Choroid plexus epithelial cell (primary cell): ENCODE measurements at regions not wholly inside any gene's neighbourhood (a gene's known extent, or its start where the extent isn't known, plus 50 kb on each side); places are given as distances from the start of the nearest gene placed in this dataset.

Experiments
- DNase-seq: peaks from one replicate; pipeline ENCODE4 v3.0.0-alpha.2; 2010; ENCODE audit warnings: low read depth
- H3K4me3 ChIP-seq: 2 replicates; pipeline ENCODE4 v1.5.1; 2011; ENCODE audit warnings: low read depth, mild to moderate bottlenecking, control low read depth, low read length, moderate library complexity
- TF ChIP-seq, protein P1 (sequence below): conservative IDR thresholded peaks from 2 replicates; pipeline ENCODE4 v1.5.1; 2011; ENCODE audit warnings: low read depth, mild to moderate bottlenecking, control low read depth, inconsistent platforms, low read length, moderate library complexity

DNA sequence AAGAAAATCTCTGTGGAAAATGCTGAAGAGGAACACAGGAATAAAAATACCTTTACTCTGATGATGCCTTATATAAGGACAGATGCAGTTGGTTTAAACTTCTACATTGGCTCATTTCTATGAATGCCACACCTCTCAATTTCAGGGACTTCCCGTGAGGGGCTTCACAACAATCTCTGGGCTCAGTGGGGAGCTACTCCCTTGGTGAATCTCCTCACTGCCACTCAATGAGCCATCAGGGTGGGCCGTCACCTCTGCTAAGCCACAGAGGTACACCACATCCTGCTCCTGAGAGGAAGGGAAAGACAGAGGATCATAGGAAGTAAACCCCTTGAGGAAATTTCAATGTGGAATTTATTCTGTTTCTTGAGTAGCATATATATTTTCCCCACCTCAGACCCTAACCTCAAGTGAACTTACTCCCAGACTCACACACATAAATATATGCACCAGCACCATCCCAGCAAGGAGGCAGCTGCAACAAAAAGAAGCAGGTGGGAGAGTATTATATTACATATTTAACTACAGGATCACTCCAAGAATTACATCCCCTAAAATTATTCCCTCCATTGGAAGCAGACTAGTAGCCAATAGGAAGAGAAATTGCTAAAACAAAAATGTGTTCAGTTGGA lies 63.3 kb upstream of the PRSS1 start:
- DNase-seq = no peak

DNA sequence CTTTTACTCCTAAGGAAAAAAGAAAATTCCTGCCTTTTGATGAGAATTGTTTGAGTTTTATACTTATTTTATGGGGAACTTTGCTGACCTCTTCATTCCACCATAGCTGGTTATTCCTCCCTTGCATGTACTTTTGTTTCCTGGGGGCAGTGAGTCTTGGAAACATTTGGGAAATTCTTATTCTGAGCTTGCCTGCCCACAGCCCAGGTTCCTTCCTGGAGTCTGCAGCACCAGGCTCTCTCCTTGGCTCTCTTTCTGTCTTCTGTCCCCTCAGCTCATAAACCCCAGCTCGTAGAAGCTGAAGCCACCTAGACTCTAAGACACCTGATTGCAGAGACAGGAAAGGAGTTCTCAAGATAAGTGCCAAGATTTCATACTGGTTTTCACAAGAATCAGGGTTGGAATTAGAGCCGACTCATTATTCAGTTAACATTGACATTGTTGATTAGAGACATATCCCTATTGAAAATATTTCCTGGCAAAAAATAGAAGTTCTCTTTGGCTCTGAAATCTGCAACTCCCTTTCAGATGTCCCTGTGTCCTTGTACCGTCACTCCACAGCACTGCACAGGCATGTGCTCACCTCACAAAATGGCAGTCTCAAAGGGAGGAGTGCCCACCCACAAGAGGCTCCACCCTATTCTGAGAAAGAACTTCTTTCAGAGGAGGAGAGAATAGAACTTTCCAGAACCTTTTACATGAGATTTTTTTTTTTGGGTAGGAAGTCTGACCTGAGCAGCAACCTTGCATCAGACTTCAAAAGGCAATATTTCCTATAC lies 67.8 kb upstream of the PRSS1 start:
- H3K4me3 ChIP-seq = no peak overlapping the region
- DNase-seq = no peak
- TF ChIP-seq, protein P1, sequence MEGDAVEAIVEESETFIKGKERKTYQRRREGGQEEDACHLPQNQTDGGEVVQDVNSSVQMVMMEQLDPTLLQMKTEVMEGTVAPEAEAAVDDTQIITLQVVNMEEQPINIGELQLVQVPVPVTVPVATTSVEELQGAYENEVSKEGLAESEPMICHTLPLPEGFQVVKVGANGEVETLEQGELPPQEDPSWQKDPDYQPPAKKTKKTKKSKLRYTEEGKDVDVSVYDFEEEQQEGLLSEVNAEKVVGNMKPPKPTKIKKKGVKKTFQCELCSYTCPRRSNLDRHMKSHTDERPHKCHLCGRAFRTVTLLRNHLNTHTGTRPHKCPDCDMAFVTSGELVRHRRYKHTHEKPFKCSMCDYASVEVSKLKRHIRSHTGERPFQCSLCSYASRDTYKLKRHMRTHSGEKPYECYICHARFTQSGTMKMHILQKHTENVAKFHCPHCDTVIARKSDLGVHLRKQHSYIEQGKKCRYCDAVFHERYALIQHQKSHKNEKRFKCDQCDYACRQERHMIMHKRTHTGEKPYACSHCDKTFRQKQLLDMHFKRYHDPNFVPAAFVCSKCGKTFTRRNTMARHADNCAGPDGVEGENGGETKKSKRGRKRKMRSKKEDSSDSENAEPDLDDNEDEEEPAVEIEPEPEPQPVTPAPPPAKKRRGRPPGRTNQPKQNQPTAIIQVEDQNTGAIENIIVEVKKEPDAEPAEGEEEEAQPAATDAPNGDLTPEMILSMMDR = no peak

More for the DNA sequence above, 63.3 kb upstream of the PRSS1 start:
- no peak overlapping the region for H3K4me3 ChIP-seq
- TF ChIP-seq, protein P1 = no peak

DNA sequence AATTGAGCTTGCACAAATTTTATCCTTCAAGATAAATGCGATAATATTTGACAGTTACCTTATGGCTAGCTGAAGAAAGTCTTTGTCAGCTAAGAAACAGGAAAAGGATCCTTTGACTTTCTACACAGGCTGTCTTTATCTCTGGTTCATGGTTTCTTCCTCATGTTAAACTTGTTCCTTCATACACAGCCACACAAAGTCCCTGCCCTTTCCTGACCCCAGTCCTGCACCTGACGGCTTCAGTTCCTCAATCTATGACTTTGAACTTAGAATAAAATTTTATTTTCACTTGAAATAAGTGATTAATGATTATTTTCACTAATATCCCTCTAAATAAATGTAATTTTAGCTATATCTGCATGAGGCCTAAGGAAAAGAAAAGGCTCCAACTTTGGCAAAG lies 77.8 kb upstream of the PRSS1 start:
- no peak for DNase-seq
- TF ChIP-seq, protein P1 = no peak
- no peak overlapping the region for H3K4me3 ChIP-seq

DNA sequence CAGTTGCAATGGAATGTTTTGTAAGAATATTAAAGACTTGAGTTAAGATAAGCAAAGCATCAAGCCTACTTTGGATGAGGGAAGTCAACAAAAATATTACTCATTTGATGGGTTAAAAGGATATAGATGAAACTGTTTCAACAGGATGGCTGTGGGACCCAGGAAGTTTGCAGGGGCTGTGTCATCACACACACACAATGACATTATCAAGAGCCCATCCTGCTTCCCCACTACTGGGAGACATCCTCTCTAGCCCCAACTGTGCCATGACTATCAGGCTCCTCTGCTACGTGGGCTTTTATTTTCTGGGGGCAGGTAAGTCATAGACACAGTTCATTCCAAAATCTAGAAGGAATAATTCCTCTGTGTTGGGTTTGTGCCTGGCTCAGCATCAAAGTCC lies 78.8 kb upstream of the PRSS1 start:
- DNase-seq = no peak
- no peak overlapping the region for H3K4me3 ChIP-seq
- TF ChIP-seq, protein P1 = no peak

DNA sequence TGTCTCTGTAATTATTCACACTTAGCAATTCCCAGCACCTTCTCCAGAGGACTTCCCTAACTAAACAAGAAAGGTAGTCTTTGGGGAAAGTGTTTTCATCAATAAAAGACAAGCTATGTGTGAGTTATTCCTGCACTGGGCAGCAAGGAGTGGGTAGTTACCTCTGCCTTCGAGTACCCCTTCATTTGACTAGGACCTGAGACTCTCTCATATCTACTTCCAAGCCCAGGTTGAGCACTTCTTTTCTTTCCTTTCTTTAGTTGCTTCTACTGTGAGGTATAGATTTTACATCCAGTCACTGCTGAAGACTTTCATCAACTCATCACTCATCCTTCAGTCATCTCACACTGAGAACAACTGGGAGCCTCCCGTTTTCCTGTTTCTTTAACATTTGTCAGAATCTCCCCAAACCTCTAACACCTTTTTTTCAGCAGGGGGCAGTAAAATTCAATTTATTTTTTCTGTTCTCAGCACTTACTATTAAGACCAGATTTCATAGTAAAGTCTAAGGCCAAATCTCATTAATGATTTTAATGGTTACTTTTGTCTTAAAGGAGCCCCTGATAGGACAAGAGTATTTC lies 80.1 kb upstream of the PRSS1 start:
- no peak overlapping the region for H3K4me3 ChIP-seq
- DNase-seq = peak; percentile 50
- TF ChIP-seq, protein P1 = peak; percentile 52

DNA sequence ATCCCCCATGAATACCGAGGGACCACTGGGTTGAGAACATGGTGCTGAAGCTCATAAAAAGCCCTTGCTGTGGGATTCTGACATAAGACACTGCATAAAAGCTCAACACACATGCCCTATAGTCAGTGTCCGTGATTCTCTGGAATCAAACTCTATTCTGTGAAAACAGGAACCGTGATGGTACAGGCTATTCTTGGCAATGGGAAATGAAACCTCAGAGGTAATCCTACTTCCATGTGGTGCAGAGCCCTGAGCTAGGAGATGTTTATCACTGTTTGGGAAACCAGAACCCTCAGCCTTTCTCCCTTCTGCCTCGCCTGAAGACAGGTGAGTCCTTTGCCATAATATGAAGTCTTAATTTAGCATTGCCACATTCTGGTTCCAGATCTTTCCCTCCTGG lies 80.8 kb upstream of the PRSS1 start:
- TF ChIP-seq, protein P1 = no peak
- DNase-seq = no peak
- no peak overlapping the region for H3K4me3 ChIP-seq
